Activated CD4-positive, alpha-beta T cell treated with anti-CD3 and anti-CD28 coated beads for 36 hours (primary cell): ENCODE measurements at regions not wholly inside any gene's neighbourhood (a gene's known extent, or its start where the extent isn't known, plus 50 kb on each side); places are given as distances from the start of the nearest gene placed in this dataset.

Experiments
- ATAC-seq: fragments of 200-7000 bp; cut with Tn5 transposase; one replicate; pipeline ENCODE4 v1.10.0; 2021; ENCODE audit warnings: mild to moderate bottlenecking, moderate library complexity
- CTCF ChIA-PET: fragments of 350-600 bp; sonication (Branson Sonifier 250); formaldehyde crosslinking; loops from one replicate; lab custom pipeline; 2021; ENCODE audit warnings: antibody characterized with exemption; lab: Charles Lee
- POLR2A ChIA-PET: fragments of 350-600 bp; sonication (Branson Sonifier 250); formaldehyde crosslinking; loops from one replicate; lab custom pipeline; 2021; ENCODE audit warnings: antibody characterized with exemption, inconsistent platforms; lab: Charles Lee
- DNase-seq: peaks from one replicate; pipeline ENCODE4 v3.0.0-alpha.2; 2020
- H3K27ac Mint-ChIP-seq: one replicate; pipeline ENCODE4 v1.8.0; 2021; ENCODE audit warnings: mixed read lengths
- H3K27me3 Mint-ChIP-seq: one replicate; pipeline ENCODE4 v1.8.0; 2021; ENCODE audit warnings: mixed read lengths
- H3K36me3 Mint-ChIP-seq: one replicate; pipeline ENCODE4 v1.8.0; 2021; ENCODE audit warnings: low read depth, mixed read lengths
- H3K4me1 Mint-ChIP-seq: one replicate; pipeline ENCODE4 v1.8.0; 2021; ENCODE audit warnings: mixed read lengths
- H3K4me3 Mint-ChIP-seq: one replicate; pipeline ENCODE4 v1.8.0; 2021; ENCODE audit warnings: mild to moderate bottlenecking, moderate library complexity, mixed read lengths
- H3K9me3 Mint-ChIP-seq: one replicate; pipeline ENCODE4 v1.8.0; 2021; ENCODE audit warnings: low read depth, mixed read lengths
- intact Hi-C, 2 experiments: fragments of 100-400 bp; cut with DNase I in 1 of 2; cut with micrococcal nuclease in 1 of 2; formaldehyde crosslinking; loops; one replicate each; pipeline versions ENCODE4 v1.14.2 to v1.15.1; 2022 to 2024; cut with DNase I, micrococcal nuclease

DNA sequence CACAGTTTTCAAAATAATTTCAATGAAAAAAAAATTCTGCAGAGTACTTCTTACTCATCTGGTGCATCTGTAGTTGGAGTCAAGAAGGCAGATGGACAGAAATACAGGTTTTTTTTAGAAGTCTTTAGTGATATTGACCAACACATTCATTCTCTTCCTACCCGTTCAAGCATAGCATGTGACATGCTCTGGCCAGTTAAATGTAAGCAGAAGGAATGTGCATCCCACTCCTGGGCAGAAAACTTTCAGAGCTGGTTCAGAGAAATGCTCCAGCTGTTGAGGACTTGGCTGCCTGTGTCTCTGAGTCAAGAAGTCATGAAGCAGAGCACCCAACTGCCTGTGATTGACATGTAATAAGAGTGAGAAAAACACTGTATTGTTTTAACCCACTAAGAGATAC is 665.3 kb upstream of the IGFBP3 start:
- H3K9me3 Mint-ChIP-seq, result peaks cover 16% of the 10 kb centered on the region
- DNase-seq, result no peak
- ATAC-seq, result no peak
- H3K4me1 Mint-ChIP-seq, result no peaks in the 10 kb centered on the region
- H3K4me3 Mint-ChIP-seq, result no peak overlapping the region
- H3K27ac Mint-ChIP-seq, result no peak overlapping the region
- ChIA-PET POLR2A (no interaction called here), CTCF (no interaction called here)
- H3K36me3 Mint-ChIP-seq, result no peaks in the 10 kb centered on the region
- no peaks in the 10 kb centered on the region for H3K27me3 Mint-ChIP-seq
- intact Hi-C loops, result no loop called here

DNA sequence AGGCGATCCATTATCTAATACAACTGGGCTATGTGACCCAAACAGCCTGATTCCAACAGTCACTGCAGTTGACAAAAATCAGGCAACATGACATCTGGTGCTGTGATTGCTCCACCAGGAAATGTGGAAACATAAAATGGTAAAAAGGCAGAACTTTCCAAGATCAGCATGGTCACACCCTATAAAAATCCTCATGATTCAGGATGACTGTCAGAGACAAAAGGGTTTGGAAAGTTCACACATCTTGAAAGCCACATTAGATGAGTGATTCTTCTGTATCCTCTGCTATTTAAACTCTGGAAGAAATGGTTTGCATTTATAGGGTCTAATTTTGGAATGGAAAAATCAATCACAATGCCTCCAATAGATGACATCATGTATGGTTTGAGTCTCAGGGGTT is 662.6 kb upstream of the IGFBP3 start:
- CTCF ChIA-PET, result no interaction called here
- intact Hi-C loops, result no loop called here
- no peaks in the 10 kb centered on the region for H3K36me3 Mint-ChIP-seq
- peaks cover 6% of the 10 kb centered on the region for H3K9me3 Mint-ChIP-seq
- DNase-seq (no peak), ATAC-seq (no peak)
- POLR2A ChIA-PET, result no interaction called here
- H3K27ac Mint-ChIP-seq, result no peak overlapping the region
- no peaks in the 10 kb centered on the region for H3K4me1 Mint-ChIP-seq
- H3K4me3 Mint-ChIP-seq, result no peak overlapping the region
- no peaks in the 10 kb centered on the region for H3K27me3 Mint-ChIP-seq

DNA sequence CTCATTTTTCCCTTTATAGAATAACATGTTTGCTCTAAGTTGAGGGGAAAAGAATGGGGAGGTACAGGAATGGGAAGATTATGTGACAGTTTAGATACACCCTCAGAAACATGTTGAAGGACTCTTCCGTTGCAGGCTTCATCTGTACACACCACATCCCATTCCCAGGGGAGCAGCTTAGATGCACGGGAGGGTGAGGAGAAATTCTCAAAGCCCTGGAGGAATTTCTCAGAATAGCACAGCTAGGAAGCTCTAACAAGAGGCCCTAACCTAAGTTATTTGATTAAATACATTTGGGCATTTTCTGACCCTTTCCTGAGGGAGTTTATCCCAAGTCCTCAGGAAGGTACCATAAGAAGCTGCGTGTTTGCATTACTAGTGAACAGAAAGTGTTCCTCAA is 660.2 kb upstream of the IGFBP3 start:
- Mint-ChIP-seq H3K27me3 (no peaks in the 10 kb centered on the region), H3K36me3 (no peaks in the 10 kb centered on the region), H3K27ac (no peak overlapping the region), H3K4me3 (no peak overlapping the region), H3K4me1 (no peaks in the 10 kb centered on the region), H3K9me3 (peaks cover 9% of the 10 kb centered on the region)
- CTCF ChIA-PET, result no interaction called here
- intact Hi-C loops, result no loop called here
- DNase-seq, result no peak
- no peak for ATAC-seq
- POLR2A ChIA-PET, result no interaction called here

DNA sequence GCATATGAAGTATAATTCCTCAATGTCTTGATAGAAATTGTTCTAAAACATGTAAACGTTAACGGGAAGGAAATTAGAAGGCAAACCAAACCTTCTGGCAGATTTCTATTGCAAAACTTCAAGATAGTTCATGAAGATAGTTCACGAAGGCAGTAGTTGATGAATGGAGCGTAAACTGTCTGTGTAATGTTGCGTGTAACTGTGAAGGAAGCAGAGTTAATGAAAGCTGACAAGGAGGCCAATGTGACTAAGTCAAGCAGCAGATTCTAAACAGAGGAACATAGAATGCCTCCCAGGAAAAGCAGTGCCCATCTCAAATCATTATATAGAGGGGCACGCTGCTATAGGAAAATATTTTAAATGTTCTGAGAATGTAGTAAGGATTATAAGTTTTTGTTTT is 659.7 kb upstream of the IGFBP3 start:
- ChIA-PET CTCF (no interaction called here), POLR2A (no interaction called here)
- Mint-ChIP-seq H3K9me3 (peaks cover 9% of the 10 kb centered on the region), H3K27me3 (no peaks in the 10 kb centered on the region), H3K27ac (no peak overlapping the region), H3K4me1 (no peaks in the 10 kb centered on the region), H3K36me3 (no peaks in the 10 kb centered on the region), H3K4me3 (no peak overlapping the region)
- intact Hi-C loops, result no loop called here
- DNase-seq, result no peak
- no peak for ATAC-seq

DNA sequence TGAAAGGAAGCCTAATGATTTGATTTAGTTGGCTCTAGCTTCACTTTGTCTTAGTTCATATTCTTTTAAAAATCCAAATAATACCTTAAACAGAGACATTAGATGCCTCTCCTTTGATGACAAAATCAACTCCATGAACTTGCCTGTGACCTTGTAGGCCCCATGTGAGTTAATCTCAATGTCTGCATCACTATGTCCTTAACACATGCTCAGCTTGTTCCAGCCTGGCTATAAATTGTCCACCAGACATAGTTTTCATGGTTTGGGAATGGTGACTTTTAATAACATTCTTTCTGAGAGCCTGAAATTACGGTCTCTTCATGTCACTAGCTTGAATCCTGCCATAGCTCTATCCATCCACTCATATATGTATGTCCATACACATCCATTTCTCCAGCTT is 656.3 kb upstream of the IGFBP3 start:
- Mint-ChIP-seq H3K27me3 (no peaks in the 10 kb centered on the region), H3K36me3 (no peaks in the 10 kb centered on the region), H3K9me3 (peaks cover 10% of the 10 kb centered on the region), H3K4me3 (no peak overlapping the region), H3K4me1 (no peaks in the 10 kb centered on the region), H3K27ac (no peak overlapping the region)
- no peak for ATAC-seq
- ChIA-PET POLR2A (no interaction called here), CTCF (no interaction called here)
- intact Hi-C loops, result no loop called here
- DNase-seq, result no peak

DNA sequence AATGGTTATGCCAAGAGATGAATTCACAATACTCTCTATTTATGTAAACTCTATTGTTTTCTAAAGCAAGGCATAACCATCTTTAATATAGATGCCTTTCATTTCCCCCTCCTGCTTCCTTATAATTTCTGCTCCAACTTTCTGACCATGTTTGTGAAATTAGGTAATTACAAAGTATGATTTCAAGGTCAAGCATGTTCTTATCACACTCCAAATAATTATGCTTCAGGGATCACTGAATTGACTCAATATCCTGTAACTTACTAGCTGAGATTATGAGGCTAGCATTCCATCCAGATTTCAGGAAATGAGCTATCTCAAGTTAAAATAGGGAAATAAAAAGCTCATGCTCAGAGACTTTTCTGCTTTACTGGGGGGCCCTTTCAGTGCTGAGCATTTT is 655.9 kb upstream of the IGFBP3 start:
- H3K4me1 Mint-ChIP-seq, result no peaks in the 10 kb centered on the region
- intact Hi-C loops, result no loop called here
- H3K9me3 Mint-ChIP-seq, result peaks cover 10% of the 10 kb centered on the region
- no peaks in the 10 kb centered on the region for H3K27me3 Mint-ChIP-seq
- no peak overlapping the region for H3K27ac Mint-ChIP-seq
- CTCF ChIA-PET, result no interaction called here
- H3K4me3 Mint-ChIP-seq, result no peak overlapping the region
- no peaks in the 10 kb centered on the region for H3K36me3 Mint-ChIP-seq
- no peak for ATAC-seq
- POLR2A ChIA-PET, result no interaction called here
- no peak for DNase-seq

DNA sequence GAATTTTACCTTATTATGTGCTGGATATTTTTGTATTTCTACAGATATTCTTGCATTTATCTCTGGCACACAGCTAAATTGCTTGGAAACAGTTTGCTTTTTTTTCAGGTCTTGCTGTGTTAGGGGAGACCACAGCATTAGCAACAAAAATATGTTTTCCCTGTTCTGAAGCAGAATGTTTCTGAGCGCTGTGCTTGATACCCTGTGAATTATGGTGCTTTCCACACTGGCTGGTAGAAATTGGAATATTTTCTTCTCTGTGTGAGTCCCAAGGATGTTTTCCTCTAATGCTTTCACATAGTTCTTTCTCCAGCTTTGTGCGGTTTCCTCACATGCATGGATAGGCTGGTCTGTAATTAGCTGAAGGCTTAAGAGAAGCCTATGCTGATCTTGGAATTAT is 651.6 kb upstream of the IGFBP3 start:
- Mint-ChIP-seq H3K4me3 (no peak overlapping the region), H3K27me3 (no peaks in the 10 kb centered on the region), H3K27ac (no peak overlapping the region), H3K9me3 (peaks cover 6% of the 10 kb centered on the region), H3K36me3 (no peaks in the 10 kb centered on the region), H3K4me1 (no peaks in the 10 kb centered on the region)
- DNase-seq (no peak), ATAC-seq (no peak)
- intact Hi-C loops, result no loop called here
- CTCF ChIA-PET, result no interaction called here
- POLR2A ChIA-PET, result no interaction called here

DNA sequence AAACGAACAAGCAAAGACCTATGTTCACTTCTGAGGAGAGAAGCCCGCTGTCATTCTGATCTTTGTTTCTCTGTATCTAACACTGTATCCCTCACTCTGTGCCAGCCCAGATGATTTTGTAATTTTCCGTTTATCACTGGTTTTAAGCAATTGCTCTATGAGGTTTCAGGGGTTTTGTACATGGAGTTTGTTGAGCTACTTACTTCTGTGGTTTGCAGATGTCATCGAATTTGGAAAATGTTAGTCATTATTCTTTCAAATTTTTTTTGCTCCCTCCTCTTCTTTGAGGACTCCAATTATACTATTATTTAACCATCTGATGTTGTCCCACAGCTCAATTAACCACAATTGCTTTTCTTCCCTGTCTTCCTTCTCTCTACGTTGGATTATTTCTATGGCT is 650.9 kb upstream of the IGFBP3 start:
- CTCF ChIA-PET, result no interaction called here
- Mint-ChIP-seq H3K4me1 (no peaks in the 10 kb centered on the region), H3K27ac (no peak overlapping the region), H3K9me3 (peaks cover 7% of the 10 kb centered on the region), H3K36me3 (no peaks in the 10 kb centered on the region), H3K27me3 (no peaks in the 10 kb centered on the region), H3K4me3 (no peak overlapping the region)
- DNase-seq (no peak), ATAC-seq (no peak)
- intact Hi-C loops, result no loop called here
- POLR2A ChIA-PET, result no interaction called here

DNA sequence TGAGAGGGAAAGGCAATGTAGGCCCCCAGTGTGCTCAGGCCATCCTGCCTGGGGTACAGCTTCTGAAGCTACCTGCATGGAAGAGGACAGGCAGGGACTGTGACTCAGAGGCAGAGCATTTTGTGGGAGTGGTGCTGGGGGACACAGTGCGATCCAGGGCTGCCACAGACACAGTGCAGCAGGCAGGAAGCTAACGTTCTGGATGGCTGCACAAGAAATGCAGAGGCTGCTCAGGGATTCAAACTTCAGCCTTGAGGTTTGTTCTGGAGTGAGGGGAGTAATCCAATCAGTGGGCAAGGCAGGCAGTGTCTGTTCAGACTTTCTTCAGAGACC is 648.0 kb upstream of the IGFBP3 start:
- Mint-ChIP-seq H3K9me3 (peaks cover 5% of the 10 kb centered on the region), H3K27ac (no peak overlapping the region), H3K4me1 (no peaks in the 10 kb centered on the region), H3K4me3 (no peak overlapping the region), H3K36me3 (no peaks in the 10 kb centered on the region), H3K27me3 (no peaks in the 10 kb centered on the region)
- ChIA-PET POLR2A (no interaction called here), CTCF (no interaction called here)
- DNase-seq (no peak), ATAC-seq (no peak)
- intact Hi-C loops, result no loop called here

DNA sequence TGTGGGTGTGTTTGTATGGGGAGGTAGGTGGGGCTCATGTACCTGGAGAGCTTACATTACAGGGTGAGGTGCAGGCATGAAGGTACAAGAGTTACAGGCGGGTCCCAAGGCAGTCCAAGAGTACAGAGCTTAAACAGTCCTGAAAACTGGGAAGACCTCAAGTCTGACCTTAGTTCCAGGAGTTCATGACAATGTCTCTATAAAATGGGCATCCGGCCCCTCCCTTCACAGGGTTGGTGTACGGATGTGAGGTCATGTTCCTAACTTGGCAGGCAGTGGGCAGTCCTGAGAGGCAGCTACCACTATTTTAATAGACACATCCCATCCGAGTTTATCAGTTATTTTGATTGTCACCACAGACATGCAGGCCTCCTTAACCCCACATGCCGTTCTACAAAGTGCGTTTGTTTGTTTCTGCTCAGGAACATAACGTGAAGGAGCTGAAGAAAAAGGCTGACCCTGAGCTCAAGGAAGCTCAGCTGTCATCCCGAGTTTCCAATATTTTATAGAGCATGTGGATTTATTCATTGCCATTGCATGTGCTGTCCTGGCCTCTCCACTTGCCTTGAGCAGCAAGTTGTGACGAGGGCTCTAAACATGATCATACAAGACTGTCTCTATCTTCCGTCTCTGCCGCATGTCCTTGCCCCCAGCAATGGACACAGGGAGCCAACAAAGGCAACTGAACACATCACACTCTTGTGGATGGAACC is 647.5 kb upstream of the IGFBP3 start:
- peaks cover 5% of the 10 kb centered on the region for H3K9me3 Mint-ChIP-seq
- intact Hi-C loops, result no loop called here
- no peak overlapping the region for H3K27ac Mint-ChIP-seq
- no peak overlapping the region for H3K4me3 Mint-ChIP-seq
- POLR2A ChIA-PET, result no interaction called here
- CTCF ChIA-PET, result no interaction called here
- no peak for ATAC-seq
- no peaks in the 10 kb centered on the region for H3K4me1 Mint-ChIP-seq
- H3K27me3 Mint-ChIP-seq, result no peaks in the 10 kb centered on the region
- no peaks in the 10 kb centered on the region for H3K36me3 Mint-ChIP-seq
- no peak for DNase-seq

DNA sequence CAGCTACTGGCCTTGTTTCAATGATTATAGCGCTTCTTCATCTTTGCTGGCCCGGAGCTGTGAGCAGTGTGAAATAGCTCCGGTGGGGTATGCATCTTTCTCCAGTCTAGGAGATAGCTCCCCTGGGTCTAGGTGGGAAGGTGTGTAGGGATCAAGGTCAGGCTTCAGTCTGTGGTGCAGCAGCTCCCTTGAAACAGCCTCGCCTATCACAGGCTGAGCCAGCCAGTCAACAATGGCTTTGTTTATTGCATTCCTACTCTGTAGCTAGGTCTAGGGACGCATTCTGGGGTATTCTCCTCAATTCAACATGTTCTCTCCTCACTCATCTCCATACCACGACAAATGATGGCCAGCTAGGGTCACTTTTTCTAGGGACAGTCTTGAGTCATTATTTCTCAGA is 646.8 kb upstream of the IGFBP3 start:
- Mint-ChIP-seq H3K36me3 (no peaks in the 10 kb centered on the region), H3K9me3 (peaks cover 5% of the 10 kb centered on the region), H3K4me1 (no peaks in the 10 kb centered on the region), H3K4me3 (no peak overlapping the region), H3K27ac (no peak overlapping the region), H3K27me3 (no peaks in the 10 kb centered on the region)
- DNase-seq, result no peak
- ChIA-PET CTCF (no interaction called here), POLR2A (no interaction called here)
- intact Hi-C loops, result no loop called here
- no peak for ATAC-seq

DNA sequence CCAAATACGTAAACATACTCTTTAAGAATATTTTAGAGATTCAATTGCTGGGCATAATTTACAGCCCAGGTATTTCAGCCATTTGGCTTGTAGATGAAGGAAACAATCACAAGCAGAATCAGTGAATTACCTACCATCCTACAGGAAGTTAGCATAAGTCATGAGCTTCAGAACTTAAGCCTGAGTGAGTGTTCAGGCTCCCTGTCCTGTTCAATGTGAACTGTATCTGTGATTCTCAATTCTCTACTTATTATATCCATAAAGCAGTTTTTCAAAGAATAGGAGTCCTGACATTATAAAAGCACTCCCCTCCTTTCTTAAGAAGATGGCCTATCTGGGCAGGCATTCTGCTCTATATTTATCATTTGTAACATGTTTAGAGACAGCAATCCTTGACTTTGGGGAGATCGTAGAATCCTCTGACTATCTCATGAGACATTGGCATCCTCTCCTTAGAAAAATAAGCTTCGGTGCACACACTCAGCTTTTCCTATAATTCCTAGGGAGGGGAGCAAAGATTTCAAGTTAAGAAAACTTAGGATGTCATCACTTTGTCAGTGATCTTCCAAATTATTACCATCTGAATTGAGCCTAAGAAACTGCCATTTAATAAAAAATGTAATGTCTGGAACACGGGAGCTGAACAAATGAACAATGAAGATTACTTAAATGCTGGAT is 645.2 kb upstream of the IGFBP3 start:
- intact Hi-C loops, result no loop called here
- no peaks in the 10 kb centered on the region for H3K4me1 Mint-ChIP-seq
- ChIA-PET POLR2A (no interaction called here), CTCF (no interaction called here)
- H3K9me3 Mint-ChIP-seq, result peaks cover 8% of the 10 kb centered on the region
- H3K36me3 Mint-ChIP-seq, result no peaks in the 10 kb centered on the region
- no peaks in the 10 kb centered on the region for H3K27me3 Mint-ChIP-seq
- H3K4me3 Mint-ChIP-seq, result no peak overlapping the region
- DNase-seq, result no peak
- H3K27ac Mint-ChIP-seq, result no peak overlapping the region
- no peak for ATAC-seq
